Karpas-422 (cell line): ENCODE measurements at regions not wholly inside any gene's neighbourhood (a gene's known extent, or its start where the extent isn't known, plus 50 kb on each side); places are given as distances from the start of the nearest gene placed in this dataset.

Experiments used
- DNase-seq: peaks from one replicate; pipeline ENCODE4 v3.0.0-alpha.2; 2015
- H2AFZ ChIP-seq: fragments of 200-600 bp; sonication (generic); 2 replicates; pipeline ENCODE4 v1.6.1; 2014; ENCODE audit warnings: antibody characterized with exemption, low read length, mixed read lengths
- H3K27ac ChIP-seq: fragments of 200-600 bp; sonication (generic); 2 replicates; pipeline ENCODE4 v1.5.1; 2014; ENCODE audit warnings: mild to moderate bottlenecking, low read length, moderate library complexity
- H3K27me3 ChIP-seq: fragments of 200-600 bp; sonication (generic); 2 replicates; pipeline ENCODE4 v1.6.1; 2014; ENCODE audit warnings: low read length, mixed read lengths
- H3K36me3 ChIP-seq: fragments of 200-600 bp; sonication (generic); 2 replicates; pipeline ENCODE4 v1.6.1; 2014; ENCODE audit warnings: low read length, mixed read lengths; ENCODE audit not compliant: insufficient read depth
- H3K4me1 ChIP-seq: fragments of 200-600 bp; sonication (generic); 2 replicates; pipeline ENCODE4 v1.6.1; 2014; ENCODE audit warnings: mild to moderate bottlenecking, low read length, mixed read lengths
- H3K4me2 ChIP-seq: fragments of 200-600 bp; sonication (generic); 2 replicates; pipeline ENCODE4 v1.6.1; 2014; ENCODE audit warnings: low read length, low read depth, mild to moderate bottlenecking; ENCODE audit not compliant: poor library complexity, severe bottlenecking
- H3K4me3 ChIP-seq: fragments of 200-600 bp; sonication (generic); 2 replicates; pipeline ENCODE4 v1.5.1; 2014; ENCODE audit warnings: mild to moderate bottlenecking, antibody characterized with exemption, low read length, mixed read lengths
- H3K79me2 ChIP-seq: fragments of 200-600 bp; sonication (generic); 2 replicates; pipeline ENCODE4 v1.6.1; 2014; ENCODE audit warnings: mild to moderate bottlenecking, low read length, mixed read lengths
- H3K9ac ChIP-seq: fragments of 200-600 bp; sonication (generic); 2 replicates; pipeline ENCODE4 v1.6.0; 2014; ENCODE audit warnings: low read length
- H3K9me2 ChIP-seq: fragments of 200-600 bp; sonication (generic), shearing (Covaris generic); replicated peaks from 2 replicates; pipeline ENCODE4 v1.6.0; 2014; ENCODE audit warnings: mild to moderate bottlenecking, low read length, moderate library complexity; ENCODE audit not compliant: insufficient read depth
- H3K9me3 ChIP-seq: fragments of 300-700, 200-600 bp; sonication (generic); 2 replicates; pipeline ENCODE4 v1.6.1; 2014; ENCODE audit warnings: low read length, mixed read lengths
- H4K20me1 ChIP-seq: fragments of 200-600 bp; sonication (generic); 2 replicates; pipeline ENCODE4 v1.6.1; 2014; ENCODE audit warnings: mild to moderate bottlenecking, antibody characterized with exemption, low read length, low read depth; ENCODE audit not compliant: insufficient read depth

GRCh38 chr12:87511371-87511770 is 517.8 kb downstream of the C12orf50 start:
- Histone ChIP-seq H3K4me3 (no peak overlapping the region), H3K79me2 (no peaks in the 10 kb centered on the region), H3K27me3 (no peaks in the 10 kb centered on the region), H3K4me2 (no peak overlapping the region), H3K4me1 (peaks cover 32% of the 10 kb centered on the region), H2AFZ (peak overlapping the region; percentile 90; the same call in 1 of the 2 replicates), H3K9ac (no peak overlapping the region), H3K9me2 (no peaks in the 10 kb centered on the region), H3K27ac (no peak overlapping the region), H4K20me1 (no peaks in the 10 kb centered on the region), H3K36me3 (no peaks in the 10 kb centered on the region), H3K9me3 (no peaks in the 10 kb centered on the region)
- DNase-seq, result no peak

- peak; percentile 85 for DNase-seq
- H3K79me2 ChIP-seq, result no peaks in the 10 kb centered on the region
- peak overlapping the region; percentile 66 for H3K4me2 ChIP-seq
- H3K27me3 ChIP-seq, result no peaks in the 10 kb centered on the region
- no peaks in the 10 kb centered on the region for H3K36me3 ChIP-seq
- H3K4me3 ChIP-seq, result peak overlapping the region; percentile 39
- H3K27ac ChIP-seq, result peak overlapping the region; percentile 91
- H2AFZ ChIP-seq, result peak overlapping the region; percentile 65; the same call in 1 of the 2 replicates
- no peaks in the 10 kb centered on the region for H3K9me2 ChIP-seq
- no peaks in the 10 kb centered on the region for H3K9me3 ChIP-seq
- peaks cover 32% of the 10 kb centered on the region for H3K4me1 ChIP-seq
- H3K9ac ChIP-seq, result no peak overlapping the region
- no peaks in the 10 kb centered on the region for H4K20me1 ChIP-seq
Measured at GRCh38 chr12:87509237-87509820, 519.9 kb downstream of the C12orf50 start.

- DNase-seq, result no peak
- H3K36me3 ChIP-seq, result no peaks in the 10 kb centered on the region
- H3K27me3 ChIP-seq, result no peaks in the 10 kb centered on the region
- H3K9me3 ChIP-seq, result no peaks in the 10 kb centered on the region
- H3K4me3 ChIP-seq, result no peak overlapping the region
- no peak overlapping the region for H3K9ac ChIP-seq
- no peak overlapping the region for H3K27ac ChIP-seq
- no peaks in the 10 kb centered on the region for H4K20me1 ChIP-seq
- no peaks in the 10 kb centered on the region for H3K79me2 ChIP-seq
- H3K4me1 ChIP-seq, result no peaks in the 10 kb centered on the region
- 0 out of 2 replicates have a peak, but pooled peaks cover 4% of the 10 kb centered on the region for H3K9me2 ChIP-seq
- no peak overlapping the region for H2AFZ ChIP-seq
- H3K4me2 ChIP-seq, result no peak overlapping the region
Measured at GRCh38 chr12:87491598-87491997, 537.6 kb downstream of the C12orf50 start.

- H3K4me3 ChIP-seq, result no peak overlapping the region
- H2AFZ ChIP-seq, result no peak overlapping the region
- H3K4me2 ChIP-seq, result no peak overlapping the region
- H3K79me2 ChIP-seq, result no peaks in the 10 kb centered on the region
- H3K4me1 ChIP-seq, result no peaks in the 10 kb centered on the region
- H3K9me2 ChIP-seq, result 0 out of 2 replicates have a peak, but pooled peaks cover 4% of the 10 kb centered on the region
- H3K9ac ChIP-seq, result no peak overlapping the region
- no peaks in the 10 kb centered on the region for H3K9me3 ChIP-seq
- H3K27me3 ChIP-seq, result no peaks in the 10 kb centered on the region
- H3K36me3 ChIP-seq, result no peaks in the 10 kb centered on the region
- DNase-seq, result no peak
- no peaks in the 10 kb centered on the region for H4K20me1 ChIP-seq
- H3K27ac ChIP-seq, result no peak overlapping the region
Measured at GRCh38 chr12:87491089-87491488, 538.1 kb downstream of the C12orf50 start.

GRCh38 chr12:87469295-87469694 is 559.9 kb downstream of the C12orf50 start:
- no peak for DNase-seq
- no peaks in the 10 kb centered on the region for H3K79me2 ChIP-seq
- no peak overlapping the region for H3K4me3 ChIP-seq
- H3K9me2 ChIP-seq, result 0 out of 2 replicates have a peak, but pooled peaks cover 4% of the 10 kb centered on the region
- no peaks in the 10 kb centered on the region for H4K20me1 ChIP-seq
- no peak overlapping the region for H3K27ac ChIP-seq
- no peaks in the 10 kb centered on the region for H3K9me3 ChIP-seq
- H3K9ac ChIP-seq, result no peak overlapping the region
- H3K4me1 ChIP-seq, result no peaks in the 10 kb centered on the region
- no peaks in the 10 kb centered on the region for H3K27me3 ChIP-seq
- H2AFZ ChIP-seq, result no peak overlapping the region
- H3K4me2 ChIP-seq, result no peak overlapping the region
- H3K36me3 ChIP-seq, result no peaks in the 10 kb centered on the region

GRCh38 chr12:87467936-87468335 is 561.3 kb downstream of the C12orf50 start:
- no peak for DNase-seq

GRCh38 chr12:87464565-87464964 is 564.6 kb downstream of the C12orf50 start:
- Histone ChIP-seq H3K4me1 (no peaks in the 10 kb centered on the region), H4K20me1 (no peaks in the 10 kb centered on the region), H3K9me3 (no peaks in the 10 kb centered on the region), H3K4me2 (no peak overlapping the region), H2AFZ (no peak overlapping the region), H3K4me3 (no peak overlapping the region), H3K9me2 (no peaks in the 10 kb centered on the region), H3K79me2 (no peaks in the 10 kb centered on the region), H3K36me3 (no peaks in the 10 kb centered on the region), H3K9ac (no peak overlapping the region), H3K27ac (no peak overlapping the region), H3K27me3 (no peaks in the 10 kb centered on the region)
- no peak for DNase-seq

More at GRCh38 chr12:87467936-87468335, 561.3 kb downstream of the C12orf50 start:
- Histone ChIP-seq H3K4me3 (no peak overlapping the region), H3K27me3 (no peaks in the 10 kb centered on the region), H3K4me2 (no peak overlapping the region), H3K9me2 (0 out of 2 replicates have a peak, but pooled peaks cover 4% of the 10 kb centered on the region), H2AFZ (no peak overlapping the region), H4K20me1 (no peaks in the 10 kb centered on the region), H3K4me1 (no peaks in the 10 kb centered on the region), H3K9me3 (no peaks in the 10 kb centered on the region), H3K27ac (no peak overlapping the region), H3K36me3 (no peaks in the 10 kb centered on the region), H3K9ac (no peak overlapping the region), H3K79me2 (no peaks in the 10 kb centered on the region)

GRCh38 chr12:87444039-87444438 is 585.2 kb downstream of the C12orf50 start:
- H4K20me1 ChIP-seq, result no peaks in the 10 kb centered on the region
- H3K27me3 ChIP-seq, result no peaks in the 10 kb centered on the region
- no peaks in the 10 kb centered on the region for H3K9me2 ChIP-seq
- H3K4me3 ChIP-seq, result no peak overlapping the region
- no peak for DNase-seq
- no peaks in the 10 kb centered on the region for H3K36me3 ChIP-seq
- no peak overlapping the region for H3K4me2 ChIP-seq
- H3K4me1 ChIP-seq, result no peaks in the 10 kb centered on the region; the same call in 1 of the 2 replicates
- no peaks in the 10 kb centered on the region for H3K79me2 ChIP-seq
- no peaks in the 10 kb centered on the region for H3K9me3 ChIP-seq
- no peak overlapping the region for H3K9ac ChIP-seq
- no peak overlapping the region for H2AFZ ChIP-seq
- no peak overlapping the region for H3K27ac ChIP-seq
